Activated CD4-positive, alpha-beta T cell treated with anti-CD3 and anti-CD28 coated beads, Interleukin-2, amount 50 U/mL, for 48 hours (primary cell): ENCODE measurements at regions not wholly inside any gene's neighbourhood (a gene's known extent, or its start where the extent isn't known, plus 50 kb on each side); places are given as distances from the start of the nearest gene placed in this dataset.
A peak's percentile ranks its signal among the peaks of the same experiment; 100 is the strongest.

Source experiments
- DNase-seq, 2 experiments: peaks; one replicate each; pipeline ENCODE4 v3.0.0-alpha.2; 2020

DNA sequence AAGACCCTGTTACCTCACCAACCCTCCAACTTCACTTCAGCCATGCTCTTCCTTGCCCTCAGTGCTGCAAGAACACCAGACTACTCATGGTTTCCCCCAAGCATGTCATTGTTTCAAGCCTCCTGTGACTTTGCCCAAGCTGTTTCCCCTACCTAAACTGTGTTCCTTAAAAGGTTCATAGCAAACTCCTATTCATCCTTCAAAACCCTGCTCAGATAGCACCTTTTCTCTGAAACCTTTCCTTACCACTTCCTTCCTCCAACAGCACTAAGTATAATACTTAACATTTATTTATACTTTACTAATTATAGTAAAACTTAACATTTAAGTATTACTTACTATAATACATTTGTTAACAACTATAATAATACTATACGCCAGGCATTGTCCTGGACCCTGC, 136.2 kb downstream of the CCT6B start:
- DNase-seq, result no peak

GRCh38 chr17:34823023-34823422, 138.2 kb downstream of the CCT6B start:
- DNase-seq, result no peak

DNA sequence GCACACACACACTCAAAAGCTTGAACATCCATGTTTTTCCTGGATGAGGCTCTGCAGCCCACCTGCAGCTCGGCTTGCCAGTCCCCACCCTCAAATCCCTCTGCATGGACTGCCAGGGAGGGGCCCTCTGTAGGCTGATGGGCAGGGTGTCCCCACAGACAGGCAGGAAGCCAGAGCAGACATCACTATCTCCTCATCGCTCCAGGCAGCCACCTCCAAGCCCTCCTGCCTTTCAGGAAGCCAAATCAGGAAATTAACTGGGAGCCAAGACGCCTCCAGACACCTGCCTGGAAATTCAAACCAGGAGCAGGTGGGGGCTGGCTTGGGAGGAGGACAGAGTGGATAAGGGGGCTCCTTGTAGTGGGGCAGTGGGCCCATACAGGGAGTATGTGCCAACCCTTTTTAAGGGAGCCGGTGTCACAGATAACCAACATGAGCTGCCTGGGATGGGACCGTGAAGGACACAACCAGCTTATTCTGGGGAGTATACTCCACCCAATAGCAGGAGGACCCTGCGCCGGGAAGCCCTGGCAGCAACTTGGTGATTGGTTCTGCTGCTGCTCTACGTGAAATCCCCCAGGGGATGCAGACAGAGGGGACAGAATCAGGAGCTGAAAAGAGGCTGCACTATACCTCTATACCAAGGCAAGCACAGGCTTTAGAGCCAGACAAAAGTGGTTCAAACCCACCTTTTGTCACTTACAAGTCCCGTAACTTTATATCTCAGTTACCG, 139.1 kb downstream of the CCT6B start:
- DNase-seq, result no peak

DNA sequence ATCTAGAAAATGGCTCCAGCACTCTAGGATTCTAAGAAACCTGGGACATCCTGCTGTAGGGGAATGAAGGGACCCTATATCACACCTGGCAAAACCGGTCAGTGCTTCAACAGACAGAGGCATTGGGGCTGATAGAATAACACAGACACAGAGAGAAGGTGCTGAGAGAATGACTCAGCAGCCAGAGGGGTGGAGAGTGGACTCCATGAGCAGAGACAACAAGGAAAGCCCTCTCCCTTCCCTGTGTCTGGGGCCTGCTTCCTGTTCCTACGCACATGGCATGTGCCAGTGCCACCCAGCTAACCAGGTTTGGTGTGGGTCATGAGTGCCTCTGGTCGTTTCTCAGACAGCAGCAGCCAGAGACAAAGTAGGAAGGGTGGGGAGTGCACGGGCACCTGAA, 140.3 kb downstream of the CCT6B start:
- no peak for DNase-seq

DNA sequence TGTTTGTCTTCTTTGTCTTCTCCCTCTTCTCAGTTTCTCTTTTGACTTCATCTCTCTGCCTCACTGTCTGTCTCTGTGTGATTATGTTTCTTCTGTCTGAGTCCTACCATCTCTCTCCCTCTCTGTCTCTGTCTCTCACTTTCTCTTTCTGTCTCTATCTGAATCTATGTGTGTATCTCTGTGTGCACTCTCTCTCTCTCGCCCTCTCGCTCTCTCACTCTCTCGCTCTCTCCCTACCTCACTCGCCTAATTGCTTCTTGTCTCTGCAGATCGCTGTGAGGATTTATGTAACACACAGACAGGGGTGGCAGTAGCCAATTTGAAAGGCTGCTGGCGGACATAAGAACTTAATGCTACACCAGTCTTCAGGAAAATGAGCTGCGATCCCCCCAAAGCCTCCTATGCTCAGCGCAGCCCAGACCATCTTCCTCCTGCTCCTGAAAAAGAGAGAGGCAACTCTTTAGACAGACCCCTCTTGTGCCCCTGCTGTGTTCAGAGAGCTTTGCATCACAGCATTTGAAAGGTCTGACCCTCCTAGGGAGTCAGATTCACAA, 140.9 kb downstream of the CCT6B start:
- DNase-seq, result no peak

DNA sequence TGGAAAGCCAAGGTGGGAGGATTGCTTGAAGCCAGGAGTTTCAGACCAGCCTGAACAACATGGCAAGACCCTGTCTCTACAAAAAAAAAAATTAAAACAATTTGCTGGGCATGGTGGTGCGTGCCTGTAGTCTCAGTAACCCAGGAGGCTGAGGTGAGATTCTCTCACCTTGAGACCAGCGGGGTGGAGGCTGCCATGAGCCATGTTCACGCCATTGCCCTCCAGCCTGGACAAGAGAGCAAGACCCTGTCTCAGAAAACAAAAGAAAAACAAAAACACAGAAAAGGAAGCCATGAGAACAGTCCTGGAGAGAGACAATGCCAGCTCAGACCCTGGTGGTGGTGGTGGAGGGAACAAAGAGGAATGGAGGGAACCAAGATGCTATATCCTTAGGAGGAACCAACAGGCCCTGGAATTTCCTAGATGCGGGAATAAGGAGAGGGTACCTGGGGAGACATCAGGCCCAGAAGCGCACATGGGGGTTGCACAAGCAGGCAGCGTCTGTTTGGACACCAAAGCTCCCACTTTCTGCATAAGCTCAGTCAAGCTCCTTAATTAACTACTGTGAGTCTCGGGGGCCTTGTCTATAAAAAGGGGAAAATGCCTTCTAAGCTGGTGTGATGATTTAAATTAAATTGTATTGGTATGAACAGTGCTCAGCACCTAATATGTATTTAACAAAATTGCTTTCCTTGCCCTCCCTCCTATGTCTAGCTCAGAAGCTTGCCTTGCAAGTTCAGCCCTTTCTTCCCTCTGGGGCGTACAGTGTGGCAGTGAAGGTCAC, 143.8 kb downstream of the CCT6B start:
- DNase-seq, result no peak

DNA sequence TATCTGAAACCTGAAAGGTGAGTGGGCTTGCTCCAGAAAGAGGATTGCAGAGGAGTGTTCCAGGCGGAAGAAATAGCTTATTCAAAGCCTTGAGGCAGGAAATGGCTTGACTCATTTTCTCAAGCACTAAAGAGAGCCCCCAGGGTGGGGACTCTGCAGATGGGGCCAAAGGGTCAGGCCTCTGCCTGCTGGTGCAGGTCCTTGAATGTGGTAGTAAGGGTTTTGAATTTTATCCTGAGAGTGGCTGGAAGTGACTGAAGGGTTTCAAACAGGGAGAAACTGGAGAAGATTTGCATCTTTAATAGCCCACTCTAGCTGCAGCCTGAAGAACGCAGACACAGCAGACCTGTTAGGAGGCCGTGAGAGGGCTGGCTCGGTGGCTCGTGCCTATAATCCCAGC, 144.4 kb downstream of the CCT6B start:
- no peak for DNase-seq

- DNase-seq, result no peak
Measured at GRCh38 chr17:34813290-34813689, 148.0 kb downstream of the CCT6B start.

DNA sequence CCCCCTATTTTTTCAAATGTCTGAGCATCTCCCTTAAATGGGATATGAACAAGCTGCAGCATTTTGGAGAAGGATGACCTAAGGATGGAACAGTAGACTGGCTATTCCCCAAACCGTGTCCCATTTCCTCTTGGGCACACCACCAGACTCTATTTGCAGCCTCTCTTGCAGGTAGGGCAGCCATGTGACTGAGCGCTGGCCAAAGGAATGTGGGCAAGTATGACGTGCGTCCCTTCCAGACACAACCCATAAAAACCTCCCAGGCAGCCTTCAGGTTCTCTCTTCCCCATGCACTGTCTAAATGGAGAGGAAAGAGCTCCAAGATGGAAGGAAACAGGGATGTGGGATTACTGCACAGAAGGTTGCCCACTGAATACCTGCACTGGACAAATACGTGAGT, 149.7 kb downstream of the CCT6B start:
- DNase-seq, result no peak

GRCh38 chr17:34800661-34801060, 160.6 kb downstream of the CCT6B start:
- DNase-seq, result no peak

GRCh38 chr17:34799751-34800150, 161.5 kb downstream of the CCT6B start:
- DNase-seq, result no peak

- no peak for DNase-seq
Measured at GRCh38 chr17:34798581-34798980, 162.7 kb downstream of the CCT6B start.

- DNase-seq, result peak; percentile 22 to 26
Measured at GRCh38 chr17:34797720-34798119, 163.5 kb downstream of the CCT6B start.

DNA sequence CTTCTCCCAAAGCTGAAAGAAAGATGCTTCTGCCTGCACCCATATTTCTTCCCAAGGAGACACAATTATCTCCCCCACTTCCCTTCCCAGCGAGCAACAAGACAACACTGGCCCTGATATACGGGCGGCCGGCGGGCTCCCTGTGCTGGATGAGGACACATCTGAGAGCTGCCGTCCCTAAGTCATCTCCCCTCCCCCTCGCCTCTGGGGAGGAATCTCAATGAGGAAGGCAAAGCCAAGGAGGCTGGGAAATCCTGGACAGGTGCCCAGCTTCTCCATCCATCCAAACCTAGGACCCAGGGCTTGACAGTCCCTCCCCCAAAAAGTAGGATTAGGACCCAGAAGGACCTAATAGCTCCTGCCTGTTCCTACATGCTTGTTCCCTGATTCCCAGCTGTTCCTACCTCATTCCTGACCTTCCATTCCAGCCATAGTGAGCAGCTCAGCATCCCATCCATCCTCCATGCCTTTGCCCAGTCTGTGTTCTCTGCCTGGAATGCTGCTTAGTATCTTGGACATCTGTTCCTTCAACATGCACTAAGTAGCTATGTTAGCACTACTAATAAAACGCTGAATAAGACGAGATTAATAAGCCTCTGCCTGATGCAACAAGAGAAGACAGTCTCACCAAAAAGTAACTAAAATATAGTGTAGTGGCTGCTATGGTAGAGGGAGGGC, 167.9 kb downstream of the CCT6B start:
- no peak for DNase-seq

DNA sequence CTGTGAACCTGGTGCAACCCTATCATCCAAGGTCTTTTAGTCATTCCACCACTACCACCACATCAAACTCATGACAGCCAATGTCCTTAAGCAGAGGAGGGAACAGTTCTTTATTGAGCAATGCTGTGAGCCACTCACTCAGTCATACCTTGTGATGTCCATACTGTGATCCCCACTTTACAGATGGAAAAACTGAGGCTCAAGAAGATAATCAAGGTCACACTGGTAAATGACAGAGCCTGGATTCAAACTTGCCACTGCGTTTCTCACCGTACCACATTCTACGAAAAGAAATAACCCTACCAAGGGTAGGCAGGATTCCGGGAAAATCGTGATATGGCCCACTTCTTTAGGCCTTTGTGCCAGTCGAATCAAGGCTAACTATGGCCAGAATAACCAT, 172.6 kb downstream of the CCT6B start:
- DNase-seq, result no peak

- no peak for DNase-seq
Measured at GRCh38 chr17:34784526-34784925, 176.7 kb downstream of the CCT6B start.

- no peak for DNase-seq
Measured at GRCh38 chr17:34782271-34782670, 179.0 kb downstream of the CCT6B start.

DNA sequence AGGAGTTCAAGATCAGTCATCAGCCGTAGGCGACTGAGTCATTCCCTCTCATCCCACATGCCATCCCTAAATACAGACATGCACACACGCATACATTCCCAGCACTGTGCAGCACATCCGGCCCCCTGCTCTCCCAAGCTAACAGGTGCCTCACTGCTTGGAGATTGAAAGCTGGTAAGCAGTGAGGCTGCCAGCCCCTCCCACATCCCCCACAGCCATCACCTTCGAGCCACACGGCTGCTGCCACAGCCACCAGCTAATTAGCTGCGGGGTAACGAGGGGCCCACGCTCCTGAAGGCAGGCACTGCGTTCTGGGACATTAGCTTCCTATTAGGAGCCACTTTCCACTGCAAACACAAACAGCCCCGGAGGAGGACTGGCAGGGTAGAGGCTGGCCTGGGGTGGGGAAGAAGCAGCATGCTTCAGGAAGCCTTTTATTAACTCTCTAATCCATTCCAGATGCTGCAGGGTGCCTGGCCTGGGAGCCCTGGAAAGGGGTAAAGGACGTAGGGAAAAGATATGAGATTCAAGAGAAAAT, 179.6 kb downstream of the CCT6B start:
- no peak for DNase-seq

GRCh38 chr17:34781071-34781470, 180.2 kb downstream of the CCT6B start:
- no peak for DNase-seq

DNA sequence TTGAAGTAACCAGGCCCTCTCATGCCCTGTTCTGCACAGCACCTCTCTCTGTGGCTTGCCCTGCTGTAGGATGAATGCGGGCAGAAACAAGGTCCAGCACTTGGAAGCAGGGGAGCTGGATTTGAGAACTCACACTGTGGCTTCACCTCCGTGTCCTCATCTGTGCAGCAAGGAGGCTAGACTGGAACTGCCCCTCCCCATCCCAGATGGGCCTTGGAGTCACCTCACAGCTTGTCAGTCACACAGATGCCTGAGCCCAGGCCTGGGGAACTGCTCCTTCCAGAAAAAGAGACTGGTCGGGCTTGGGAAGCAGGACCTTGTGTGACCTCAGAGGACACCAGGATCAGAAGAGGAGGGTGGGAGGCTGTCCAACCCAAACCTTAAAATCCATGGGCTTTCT, 180.8 kb downstream of the CCT6B start:
- DNase-seq, result no peak

DNA sequence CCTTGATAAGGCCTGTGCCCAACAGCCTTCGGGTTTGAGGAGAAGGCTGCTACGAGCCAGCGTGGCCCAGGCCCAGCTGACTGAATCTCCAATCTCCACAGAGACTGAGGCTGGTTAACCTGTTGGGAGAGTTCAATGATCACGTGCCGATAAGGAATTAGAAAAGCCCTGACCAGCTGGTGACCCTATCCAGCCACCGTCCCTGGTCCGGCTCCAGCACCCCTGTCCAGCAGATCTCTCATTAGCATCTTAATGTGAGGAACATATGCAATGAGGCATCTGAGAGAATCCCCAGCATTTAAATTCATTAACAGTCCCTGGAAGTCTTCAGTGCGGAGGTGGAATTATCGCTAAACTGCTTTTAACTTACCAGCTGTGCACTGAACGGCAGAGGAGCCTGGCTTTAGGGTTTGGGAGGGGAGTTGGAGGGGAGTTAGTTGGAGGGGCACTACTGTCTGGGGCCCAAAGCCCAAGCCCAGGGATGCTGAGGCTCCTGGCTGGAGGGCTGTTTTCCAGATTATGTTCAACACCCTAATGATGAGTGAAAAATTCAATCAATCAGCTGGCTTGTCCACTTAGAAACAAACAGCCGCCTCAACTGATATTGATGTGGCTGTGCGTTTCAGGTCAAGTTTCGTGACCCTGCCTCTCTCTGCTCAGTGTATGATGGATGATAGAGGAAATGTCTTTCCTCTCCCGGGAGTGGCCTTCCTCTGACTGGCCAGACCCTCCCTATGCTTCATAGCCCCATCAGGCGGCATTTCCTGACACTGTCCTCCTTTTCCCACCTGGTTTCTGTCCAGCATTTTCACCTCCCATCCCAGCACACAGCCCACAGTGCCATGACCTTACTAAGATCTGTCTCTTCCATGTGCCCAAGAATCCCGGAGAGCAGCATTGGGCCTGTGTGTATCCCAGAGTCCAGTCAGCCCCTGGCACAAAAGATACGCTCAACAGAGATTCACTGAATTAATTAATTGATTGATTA, 184.5 kb downstream of the CCT6B start:
- DNase-seq, result no peak

- no peak for DNase-seq
Measured at GRCh38 chr17:34773036-34773435, 188.2 kb downstream of the CCT6B start.
